RWPE2 (cell line): ENCODE measurements at regions not wholly inside any gene's neighbourhood (a gene's known extent, or its start where the extent isn't known, plus 50 kb on each side); places are given as distances from the start of the nearest gene placed in this dataset.
A peak's percentile ranks its signal among the peaks of the same experiment; 100 is the strongest.

Source experiments
- ATAC-seq: fragments of 200-7000 bp; cut with Tn5 transposase; 3 replicates; pipeline ENCODE4 v1.9.1; 2021; ENCODE audit warnings: low read depth
- DNase-seq: peaks from one replicate; pipeline ENCODE4 v3.0.0-alpha.2; 2020; ENCODE audit warnings: low spot score
- H3K27ac ChIP-seq: fragments of 450-650 bp; 2 replicates; pipeline ENCODE4 v1.5.1; 2017; ENCODE audit warnings: mild to moderate bottlenecking; ENCODE audit not compliant: poor library complexity, severe bottlenecking
- H3K27me3 ChIP-seq: fragments of 250-450 bp; sonication (Bioruptor Pico); 2 replicates; pipeline ENCODE4 v1.5.1; 2021; ENCODE audit warnings: mild to moderate bottlenecking, moderate library complexity; ENCODE audit not compliant: insufficient read depth, poor library complexity, severe bottlenecking
- H3K36me3 ChIP-seq: fragments of 250-450 bp; sonication (Bioruptor Pico); 2 replicates; pipeline ENCODE4 v1.5.1; 2020; ENCODE audit warnings: low read depth, mild to moderate bottlenecking, moderate library complexity
- H3K4me1 ChIP-seq: fragments of 250-450 bp; sonication (Bioruptor Pico); 2 replicates; pipeline ENCODE4 v1.5.1; 2021; ENCODE audit warnings: mild to moderate bottlenecking, moderate library complexity; ENCODE audit not compliant: insufficient read depth, poor library complexity, severe bottlenecking
- H3K4me3 ChIP-seq: fragments of 250-450 bp; sonication (Bioruptor Pico); 2 replicates; pipeline ENCODE4 v1.5.1; 2021; ENCODE audit warnings: mild to moderate bottlenecking, moderate library complexity; ENCODE audit not compliant: severe bottlenecking
- H3K9me3 ChIP-seq: fragments of 250-450 bp; sonication (Bioruptor Pico); 2 replicates; pipeline ENCODE4 v1.5.1; 2021; ENCODE audit warnings: mild to moderate bottlenecking, moderate library complexity; ENCODE audit not compliant: severe bottlenecking
- TF ChIP-seq, protein P1 (sequence below): fragments of 450-650 bp; IDR thresholded peaks from one replicate; pipeline ENCODE4 v1.5.1; 2017; ENCODE audit warnings: mild to moderate bottlenecking, moderate library complexity; ENCODE audit not compliant: poor library complexity, severe bottlenecking

DNA sequence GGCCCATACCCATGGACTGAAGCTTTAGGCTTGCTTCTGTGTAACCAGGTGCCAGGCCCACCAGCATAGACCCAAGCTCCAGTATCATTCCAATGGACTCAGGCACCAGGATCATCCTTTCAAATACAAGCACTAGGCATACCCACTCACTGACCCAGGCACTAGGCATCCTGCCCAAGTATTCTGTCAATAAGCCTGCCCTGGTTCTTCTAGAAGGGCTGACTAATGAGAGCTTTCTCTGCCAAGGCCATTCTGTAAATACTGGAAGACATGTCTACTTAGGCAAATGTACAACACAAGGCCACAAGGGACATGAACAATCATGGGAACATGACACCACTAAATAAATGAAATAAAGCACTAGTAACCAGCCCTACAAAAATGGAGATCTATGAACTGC, 352.2 kb downstream of the FSCB start:
- no peak overlapping the region for H3K4me3 ChIP-seq
- no peak for DNase-seq
- H3K27me3 ChIP-seq: no peaks in the 10 kb centered on the region
- H3K4me1 ChIP-seq: no peaks in the 10 kb centered on the region
- no peak for ATAC-seq
- no peaks in the 10 kb centered on the region for H3K36me3 ChIP-seq
- H3K27ac ChIP-seq: no peak overlapping the region
- no peaks in the 10 kb centered on the region for H3K9me3 ChIP-seq
- TF ChIP-seq, protein P1, sequence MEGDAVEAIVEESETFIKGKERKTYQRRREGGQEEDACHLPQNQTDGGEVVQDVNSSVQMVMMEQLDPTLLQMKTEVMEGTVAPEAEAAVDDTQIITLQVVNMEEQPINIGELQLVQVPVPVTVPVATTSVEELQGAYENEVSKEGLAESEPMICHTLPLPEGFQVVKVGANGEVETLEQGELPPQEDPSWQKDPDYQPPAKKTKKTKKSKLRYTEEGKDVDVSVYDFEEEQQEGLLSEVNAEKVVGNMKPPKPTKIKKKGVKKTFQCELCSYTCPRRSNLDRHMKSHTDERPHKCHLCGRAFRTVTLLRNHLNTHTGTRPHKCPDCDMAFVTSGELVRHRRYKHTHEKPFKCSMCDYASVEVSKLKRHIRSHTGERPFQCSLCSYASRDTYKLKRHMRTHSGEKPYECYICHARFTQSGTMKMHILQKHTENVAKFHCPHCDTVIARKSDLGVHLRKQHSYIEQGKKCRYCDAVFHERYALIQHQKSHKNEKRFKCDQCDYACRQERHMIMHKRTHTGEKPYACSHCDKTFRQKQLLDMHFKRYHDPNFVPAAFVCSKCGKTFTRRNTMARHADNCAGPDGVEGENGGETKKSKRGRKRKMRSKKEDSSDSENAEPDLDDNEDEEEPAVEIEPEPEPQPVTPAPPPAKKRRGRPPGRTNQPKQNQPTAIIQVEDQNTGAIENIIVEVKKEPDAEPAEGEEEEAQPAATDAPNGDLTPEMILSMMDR: no peak

DNA sequence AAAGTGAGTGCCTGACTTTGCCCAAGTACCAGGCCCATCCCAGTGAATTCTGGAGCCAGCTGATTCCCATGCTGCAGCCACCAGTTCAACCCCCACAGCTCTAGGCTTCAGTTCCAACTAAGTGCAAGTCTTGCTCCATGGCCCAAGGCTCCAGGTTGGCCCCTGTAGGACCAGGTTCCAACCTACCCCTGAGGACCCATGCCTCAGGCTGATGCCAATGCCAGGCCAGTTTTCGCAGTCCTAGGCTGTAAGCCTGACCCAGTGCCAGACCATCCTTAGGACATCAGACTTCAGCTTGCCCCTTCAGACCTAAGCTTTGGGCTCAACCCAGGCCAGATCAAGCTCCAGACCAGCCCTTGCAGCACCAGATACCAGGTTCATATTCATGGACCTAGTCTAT, 352.6 kb downstream of the FSCB start:
- TF ChIP-seq, protein P1: no peak
- Histone ChIP-seq H3K9me3 (no peaks in the 10 kb centered on the region), H3K27ac (no peak overlapping the region), H3K27me3 (no peaks in the 10 kb centered on the region), H3K36me3 (no peaks in the 10 kb centered on the region), H3K4me3 (no peak overlapping the region), H3K4me1 (no peaks in the 10 kb centered on the region)
- no peak for ATAC-seq
- no peak for DNase-seq

DNA sequence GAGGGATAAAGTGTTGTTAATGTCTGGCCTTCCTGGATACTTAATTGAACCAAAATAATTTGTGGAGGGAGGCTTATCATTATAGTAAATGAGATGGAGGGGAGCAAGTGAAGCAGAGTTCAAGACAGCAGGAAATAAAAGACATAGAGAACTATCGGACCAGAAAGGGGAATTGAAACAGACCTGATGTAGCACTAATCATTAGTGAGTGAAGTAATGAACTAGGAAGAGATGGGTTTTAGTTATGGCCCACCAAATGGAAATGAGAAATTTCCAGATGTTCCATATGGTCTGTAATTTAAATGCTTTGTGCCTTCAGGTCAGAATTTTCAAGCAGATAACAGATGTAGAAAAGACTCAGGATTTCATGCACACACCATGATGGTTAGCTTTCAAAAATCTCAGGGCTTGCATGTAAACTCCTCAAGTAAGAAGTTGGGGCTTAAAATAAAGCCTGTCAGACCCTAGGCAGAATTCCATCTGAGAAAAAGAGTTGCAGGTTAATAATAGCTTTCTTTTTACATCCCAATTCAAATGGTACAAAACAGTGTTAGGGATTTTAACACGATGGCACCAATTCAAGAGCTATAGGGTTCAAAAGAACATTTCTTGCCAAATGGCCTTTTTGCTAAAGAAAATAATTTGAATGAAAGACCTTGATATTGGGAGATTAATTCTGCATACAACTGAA, 355.8 kb downstream of the FSCB start:
- Histone ChIP-seq H3K36me3 (no peaks in the 10 kb centered on the region), H3K4me3 (no peak overlapping the region), H3K27me3 (no peaks in the 10 kb centered on the region), H3K9me3 (no peaks in the 10 kb centered on the region), H3K27ac (no peak overlapping the region), H3K4me1 (no peaks in the 10 kb centered on the region)
- TF ChIP-seq, protein P1: no peak
- no peak for DNase-seq
- no peak for ATAC-seq

DNA sequence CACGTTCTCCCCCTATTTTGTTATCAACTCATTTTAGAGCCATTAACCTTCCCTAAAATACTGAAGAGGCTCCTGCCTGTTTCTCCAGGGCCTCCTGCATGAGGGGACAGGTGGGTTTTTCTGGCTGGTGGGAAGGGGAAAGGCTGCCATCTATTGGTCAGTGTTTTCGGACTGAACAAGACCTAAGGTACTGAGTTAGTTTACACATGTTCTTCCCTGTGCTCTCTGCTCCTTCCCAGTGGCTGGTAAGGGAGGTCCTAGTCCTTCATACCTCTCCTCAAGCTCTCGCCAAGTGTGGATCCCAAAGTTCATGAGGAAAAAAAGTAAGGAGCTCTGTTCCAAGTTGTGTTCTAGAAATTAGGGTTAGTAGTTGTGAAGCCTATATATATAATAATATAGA, 357.5 kb downstream of the FSCB start:
- no peak overlapping the region for H3K27ac ChIP-seq
- H3K4me3 ChIP-seq: no peak overlapping the region
- no peaks in the 10 kb centered on the region for H3K9me3 ChIP-seq
- H3K27me3 ChIP-seq: no peaks in the 10 kb centered on the region
- H3K36me3 ChIP-seq: no peaks in the 10 kb centered on the region
- peak; percentile 70; the same call in 2 of the 3 replicates for ATAC-seq
- no peaks in the 10 kb centered on the region for H3K4me1 ChIP-seq
- no peak for DNase-seq
- TF ChIP-seq, protein P1: peak; percentile 73

DNA sequence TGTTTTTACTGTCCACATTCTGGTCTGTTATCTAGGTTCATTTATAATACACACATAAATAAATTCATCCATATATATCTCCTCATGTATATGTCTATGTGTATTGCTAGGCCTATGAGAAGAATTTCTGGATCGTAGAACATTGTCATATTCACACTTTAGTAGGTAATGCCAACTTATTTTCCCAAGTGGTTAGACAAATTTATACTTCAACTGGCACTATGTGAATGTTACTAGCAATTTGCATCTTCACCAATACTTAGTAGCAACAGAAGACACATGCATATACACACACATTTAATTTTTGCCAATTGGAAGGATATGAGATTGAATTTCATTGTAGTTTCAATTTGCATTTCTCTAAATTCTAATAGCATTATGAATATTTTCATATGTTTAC, 365.1 kb downstream of the FSCB start:
- Histone ChIP-seq H3K4me3 (no peak overlapping the region), H3K9me3 (no peaks in the 10 kb centered on the region), H3K36me3 (no peaks in the 10 kb centered on the region), H3K27ac (no peak overlapping the region), H3K4me1 (no peaks in the 10 kb centered on the region), H3K27me3 (no peaks in the 10 kb centered on the region)
- no peak for DNase-seq
- TF ChIP-seq, protein P1: no peak
- ATAC-seq: no peak
